Esophagus squamous epithelium (tissue), 5 donors: ENCODE measurements at regions not wholly inside any gene's neighbourhood (a gene's known extent, or its start where the extent isn't known, plus 50 kb on each side); places are given as distances from the start of the nearest gene placed in this dataset.

Experiments
- DNase-seq: peaks from one replicate; lab custom pipeline; 2025; lab: John Stamatoyannopoulos, UW
- H3K27ac ChIP-seq, 4 donors: fragments of 200-600 bp; sonication (generic); one replicate each; pipeline ENCODE4 v1.5.1; 2016 to 2019; ENCODE audit warnings: mild to moderate bottlenecking in 1 of 4
- H3K27me3 ChIP-seq, 4 donors: fragments of 200-600 bp; sonication (generic); 1 replicate in 3 of 4; 2 replicates in 1 of 4; pipeline versions ENCODE4 v1.5.1 to v1.6.0; 2017 to 2021; ENCODE audit warnings: antibody characterized with exemption in 1 of 4
- H3K36me3 ChIP-seq, 3 donors: fragments of 200-600 bp; sonication (generic); one replicate each; pipeline ENCODE4 v1.5.1; 2016 to 2019
- H3K4me1 ChIP-seq, 3 donors: fragments of 200-600 bp; sonication (generic); one replicate each; pipeline ENCODE4 v1.5.1; 2017 to 2019
- H3K4me3 ChIP-seq, 4 donors: fragments of 200-600 bp; sonication (generic); 1 replicate in 3 of 4; 2 replicates in 1 of 4; pipeline ENCODE4 v1.5.1; 2016 to 2019; ENCODE audit warnings: mild to moderate bottlenecking in 2 of 4, moderate library complexity in 1 of 4
- H3K9me3 ChIP-seq, 3 donors: fragments of 200-600 bp; sonication (generic); one replicate each; pipeline ENCODE4 v1.5.1; 2016 to 2019
- CTCF ChIP-seq, 6 experiments: fragments of 450-650 bp in 4 of 6; fragments of 200-600 bp in 2 of 6; sonication (generic) in 2 of 6; IDR thresholded peaks; one replicate each; pipeline ENCODE4 v1.5.1; 2016 to 2019; ENCODE audit warnings: antibody characterized with exemption in 6 of 6, mild to moderate bottlenecking in 4 of 6, moderate library complexity in 4 of 6
- POLR2A ChIP-seq, 4 donors: fragments of 450-650 bp; IDR thresholded peaks; one replicate each; pipeline ENCODE4 v1.6.1; 2017; ENCODE audit warnings: antibody characterized with exemption in 4 of 4, mild to moderate bottlenecking in 4 of 4, moderate library complexity in 3 of 4
- WGBS, 2 donors: methylation state at CpG; one replicate each; pipeline ENCODE4 v1.1.5; 2018; 5-methylcytosine and 5-hydroxymethylcytosine counted together
- intact Hi-C: fragments of 100-400 bp; cut with DNase I; formaldehyde crosslinking; loops from one replicate; pipeline ENCODE4 v1.15.0; 2022
- donor health status: DM: yes; HTN: yes; CAD: no.

DNA sequence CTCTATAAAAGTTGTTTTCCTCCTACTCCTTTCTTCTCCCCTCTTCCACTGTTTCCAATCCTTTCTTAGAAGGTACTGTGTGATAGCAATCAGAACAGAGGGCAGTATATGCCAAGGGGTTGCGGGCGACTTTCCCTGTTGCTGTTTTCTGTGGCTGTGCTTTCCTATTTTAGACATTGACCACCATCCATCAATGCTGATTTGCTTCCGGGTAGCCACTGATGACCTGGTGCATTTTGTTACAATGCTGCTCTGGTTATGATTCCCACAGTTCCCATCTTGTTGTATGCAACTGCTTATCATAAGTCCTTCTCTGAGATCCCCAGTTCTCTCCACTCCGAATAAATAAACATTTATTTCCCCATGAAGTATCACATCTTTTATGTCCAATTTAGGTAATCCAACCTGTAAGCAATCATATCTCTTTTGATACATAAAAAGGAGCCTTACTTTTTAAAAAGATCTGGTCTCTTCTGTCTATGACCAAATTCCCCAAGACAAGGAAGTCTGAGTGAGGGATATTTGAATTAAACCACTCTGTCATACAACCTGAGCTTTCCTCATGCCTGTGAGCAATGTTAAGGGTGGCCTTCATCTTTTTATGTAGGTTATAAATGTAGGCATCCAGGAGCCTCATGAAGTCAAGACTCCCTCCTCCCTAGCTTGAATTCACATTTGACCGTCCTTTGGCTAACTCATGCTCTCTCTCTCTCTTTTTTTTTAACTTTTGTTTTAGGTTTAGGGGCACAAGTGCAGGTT, 52.5 kb upstream of the CD55 start:
- DNase-seq: no peak
- no peak overlapping the region for H3K4me3 ChIP-seq
- no peaks in the 10 kb centered on the region for H3K27me3 ChIP-seq
- 82 to 88% methylated on average over 5 of the region's 5 CpGs for WGBS, 2 donors
- intact Hi-C loops: no loop called here
- TF ChIP-seq POLR2A (IDR thresholded peaks at IDR 0.05) (no peak), CTCF (IDR thresholded peaks at IDR 0.05) (no peak)
- no peak overlapping the region for H3K27ac ChIP-seq
- no peaks in the 10 kb centered on the region for H3K36me3 ChIP-seq
- H3K9me3 ChIP-seq: no peaks in the 10 kb centered on the region
- no peaks in the 10 kb centered on the region for H3K4me1 ChIP-seq
